ENCODE measurements at regions not wholly inside any gene's neighbourhood (a gene's known extent, or its start where the extent isn't known, plus 50 kb on each side); places are given as distances from the start of the nearest gene placed in this dataset.
"Not testable (repeated sequence)": the region's sequence is repeated elsewhere in the genome, so short reads cannot be mapped to it uniquely, and the experiment has no call there.

DNA sequence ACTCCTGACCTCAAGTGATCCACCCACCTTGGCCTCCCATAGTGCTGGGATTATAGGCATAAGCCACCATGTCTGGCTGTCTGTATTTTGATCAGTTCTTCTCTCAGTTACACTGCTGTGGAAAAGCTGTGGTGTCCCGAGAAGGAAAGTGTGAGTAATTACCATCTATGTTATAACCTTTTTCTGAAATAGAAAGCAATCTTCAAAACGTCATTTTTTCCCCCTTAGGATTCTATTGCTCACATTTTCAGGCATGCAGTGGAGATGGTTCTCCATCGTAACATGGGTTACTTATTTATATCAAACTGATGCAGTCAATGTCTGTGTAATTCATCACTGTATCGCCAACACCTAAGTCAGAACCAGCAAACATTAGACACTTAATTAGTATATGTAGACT is 103.5 kb upstream of the FAM3C start:
- no peak for DNase-seq
- Histone ChIP-seq H3K9me3 (no peaks in the 10 kb centered on the region), H3K27ac (no peak overlapping the region), H3K4me1 (no peaks in the 10 kb centered on the region), H3K27me3 (no peaks in the 10 kb centered on the region), H3K36me3 (no peaks in the 10 kb centered on the region), H3K4me3 (no peak overlapping the region)
- no peak for TF ChIP-seq POLR2A (IDR thresholded peaks at IDR 0.05)
- TF ChIP-seq, protein P1, sequence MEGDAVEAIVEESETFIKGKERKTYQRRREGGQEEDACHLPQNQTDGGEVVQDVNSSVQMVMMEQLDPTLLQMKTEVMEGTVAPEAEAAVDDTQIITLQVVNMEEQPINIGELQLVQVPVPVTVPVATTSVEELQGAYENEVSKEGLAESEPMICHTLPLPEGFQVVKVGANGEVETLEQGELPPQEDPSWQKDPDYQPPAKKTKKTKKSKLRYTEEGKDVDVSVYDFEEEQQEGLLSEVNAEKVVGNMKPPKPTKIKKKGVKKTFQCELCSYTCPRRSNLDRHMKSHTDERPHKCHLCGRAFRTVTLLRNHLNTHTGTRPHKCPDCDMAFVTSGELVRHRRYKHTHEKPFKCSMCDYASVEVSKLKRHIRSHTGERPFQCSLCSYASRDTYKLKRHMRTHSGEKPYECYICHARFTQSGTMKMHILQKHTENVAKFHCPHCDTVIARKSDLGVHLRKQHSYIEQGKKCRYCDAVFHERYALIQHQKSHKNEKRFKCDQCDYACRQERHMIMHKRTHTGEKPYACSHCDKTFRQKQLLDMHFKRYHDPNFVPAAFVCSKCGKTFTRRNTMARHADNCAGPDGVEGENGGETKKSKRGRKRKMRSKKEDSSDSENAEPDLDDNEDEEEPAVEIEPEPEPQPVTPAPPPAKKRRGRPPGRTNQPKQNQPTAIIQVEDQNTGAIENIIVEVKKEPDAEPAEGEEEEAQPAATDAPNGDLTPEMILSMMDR (IDR thresholded peaks at IDR 0.05 in 4 of 5, conservative IDR thresholded peaks at IDR 0.05 in 1 of 5), result no peak
- in situ Hi-C loops (cut with MboI; ENCODE audit: low sequenced_read_pairs in 4 of 4) (no loop called here), intact Hi-C loops (cut with DNase I; ENCODE audit: low total_unique reads) (no loop called here)
- no peak for ATAC-seq

DNA sequence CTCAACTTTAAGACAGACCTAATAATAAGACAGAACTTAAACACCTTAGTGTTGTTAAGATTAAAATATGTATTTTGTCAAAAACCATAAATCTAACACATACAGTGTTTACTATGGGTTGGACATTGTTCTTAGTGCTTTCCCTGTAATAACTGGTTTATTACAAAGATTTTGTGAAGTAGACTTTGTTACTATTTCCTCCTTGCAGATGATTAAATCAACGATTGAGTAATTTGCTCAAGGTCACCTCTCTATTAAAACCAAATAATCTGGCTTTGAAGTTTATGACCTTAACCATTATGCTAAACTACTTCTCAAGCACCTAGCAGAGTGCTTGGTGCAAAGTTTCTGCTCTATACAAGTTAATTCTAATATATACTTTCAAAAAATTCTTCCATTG is 102.7 kb upstream of the FAM3C start:
- TF ChIP-seq POLR2A (IDR thresholded peaks at IDR 0.05), result no peak
- TF ChIP-seq, protein P1 (IDR thresholded peaks at IDR 0.05 in 4 of 5, conservative IDR thresholded peaks at IDR 0.05 in 1 of 5), result no peak
- ATAC-seq (no peak), DNase-seq (no peak)
- Histone ChIP-seq H3K27me3 (no peaks in the 10 kb centered on the region), H3K9me3 (no peaks in the 10 kb centered on the region), H3K4me1 (no peaks in the 10 kb centered on the region), H3K4me3 (no peak overlapping the region), H3K27ac (no peak overlapping the region), H3K36me3 (no peaks in the 10 kb centered on the region)
- in situ Hi-C loops (cut with MboI; ENCODE audit: low sequenced_read_pairs in 4 of 4), result no loop called here
- intact Hi-C loops (cut with DNase I; ENCODE audit: low total_unique reads), result no loop called here

- H3K27me3 ChIP-seq; DNase-seq; H3K36me3 ChIP-seq; H3K9me3 ChIP-seq; in situ Hi-C loops (cut with MboI; ENCODE audit: low sequenced_read_pairs in 4 of 4); H3K27ac ChIP-seq; intact Hi-C loops (cut with DNase I; ENCODE audit: low total_unique reads); H3K4me1 ChIP-seq; ATAC-seq; H3K4me3 ChIP-seq: not testable (repeated sequence)
These were observed 101.4 kb upstream of the FAM3C start for GRCh38 chr7:121497545-121497944.

DNA sequence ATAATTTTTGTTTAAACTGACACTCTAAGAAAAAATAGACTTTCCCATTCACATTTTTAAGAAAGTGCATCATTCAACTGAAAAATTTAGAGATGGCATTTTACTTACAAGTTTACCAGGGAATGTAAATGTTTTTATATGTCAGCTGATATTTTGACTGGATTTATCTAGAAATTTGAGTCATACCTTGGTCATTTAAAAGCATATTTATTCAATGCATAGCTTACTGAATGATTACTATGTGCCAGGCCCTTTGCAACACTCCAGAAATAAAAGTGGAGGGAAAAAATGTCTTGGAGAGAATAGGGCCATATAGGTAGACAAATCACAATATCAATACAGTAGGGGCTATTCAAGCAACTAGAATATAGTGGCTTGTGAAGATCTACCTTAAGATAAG is 98.4 kb upstream of the FAM3C start:
- TF ChIP-seq POLR2A (IDR thresholded peaks at IDR 0.05), result no peak
- TF ChIP-seq, protein P1 (IDR thresholded peaks at IDR 0.05 in 4 of 5, conservative IDR thresholded peaks at IDR 0.05 in 1 of 5), result no peak
- H3K4me1 ChIP-seq, result no peaks in the 10 kb centered on the region
- ATAC-seq (no peak), DNase-seq (no peak)
- no peak overlapping the region for H3K27ac ChIP-seq
- H3K9me3 ChIP-seq, result no peaks in the 10 kb centered on the region
- H3K4me3 ChIP-seq, result no peak overlapping the region
- H3K27me3 ChIP-seq, result no peaks in the 10 kb centered on the region
- in situ Hi-C loops (cut with MboI; ENCODE audit: low sequenced_read_pairs in 4 of 4) (no loop called here), intact Hi-C loops (cut with DNase I; ENCODE audit: low total_unique reads) (no loop called here)
- H3K36me3 ChIP-seq, result no peaks in the 10 kb centered on the region

- Histone ChIP-seq H3K4me3 (no peak overlapping the region), H3K27ac (no peak overlapping the region), H3K27me3 (no peaks in the 10 kb centered on the region), H3K9me3 (no peaks in the 10 kb centered on the region), H3K36me3 (no peaks in the 10 kb centered on the region), H3K4me1 (no peaks in the 10 kb centered on the region)
- no peak for TF ChIP-seq POLR2A (IDR thresholded peaks at IDR 0.05)
- TF ChIP-seq, protein P1 (IDR thresholded peaks at IDR 0.05 in 4 of 5, conservative IDR thresholded peaks at IDR 0.05 in 1 of 5), result no peak
- DNase-seq (no peak), ATAC-seq (no peak)
- in situ Hi-C loops (cut with MboI; ENCODE audit: low sequenced_read_pairs in 4 of 4), result no loop called here
- intact Hi-C loops (cut with DNase I; ENCODE audit: low total_unique reads), result no loop called here
These were observed 97.4 kb upstream of the FAM3C start for GRCh38 chr7:121493553-121493952.

Measured in gastrocnemius medialis (tissue), 4 donors.